ENCODE measurements at regions not wholly inside any gene's neighbourhood (a gene's known extent, or its start where the extent isn't known, plus 50 kb on each side); places are given as distances from the start of the nearest gene placed in this dataset.

- no peak for DNase-seq
These were observed 146.9 kb downstream of the C16orf95 start for GRCh38 chr16:87170310-87170709.

GRCh38 chr16:87171723-87172122, 145.5 kb downstream of the C16orf95 start:
- no peak for DNase-seq

GRCh38 chr16:87172632-87173031, 144.6 kb downstream of the C16orf95 start:
- DNase-seq = no peak

- DNase-seq = no peak
These were observed 143.8 kb downstream of the C16orf95 start for GRCh38 chr16:87173294-87173893.

- DNase-seq = no peak
These were observed 143.1 kb downstream of the C16orf95 start for GRCh38 chr16:87174061-87174460.

- DNase-seq = no peak
These were observed 140.5 kb downstream of the C16orf95 start for GRCh38 chr16:87176735-87177134.

- DNase-seq = no peak
These were observed 139.5 kb downstream of the C16orf95 start for GRCh38 chr16:87177673-87178072.

GRCh38 chr16:87178177-87178863, 138.9 kb downstream of the C16orf95 start:
- peak; percentile 76 for DNase-seq

- no peak for DNase-seq
These were observed 138.2 kb downstream of the C16orf95 start for GRCh38 chr16:87178977-87179376.

- no peak for DNase-seq
These were observed 137.1 kb downstream of the C16orf95 start for GRCh38 chr16:87180069-87180468.

- DNase-seq = no peak
These were observed 134.4 kb downstream of the C16orf95 start for GRCh38 chr16:87182759-87183158.

GRCh38 chr16:87183647-87184046, 133.5 kb downstream of the C16orf95 start:
- DNase-seq = no peak

GRCh38 chr16:87185308-87185707, 131.9 kb downstream of the C16orf95 start:
- DNase-seq = no peak

- no peak for DNase-seq
These were observed 131.2 kb downstream of the C16orf95 start for GRCh38 chr16:87185983-87186382.

- no peak for DNase-seq
These were observed 130.7 kb downstream of the C16orf95 start for GRCh38 chr16:87186446-87186845.

GRCh38 chr16:87186876-87187533, 130.2 kb downstream of the C16orf95 start:
- no peak for DNase-seq

- no peak for DNase-seq
These were observed 129.1 kb downstream of the C16orf95 start for GRCh38 chr16:87188104-87188503.

GRCh38 chr16:87189426-87189825, 127.8 kb downstream of the C16orf95 start:
- DNase-seq = no peak

GRCh38 chr16:87190288-87191230, 126.6 kb downstream of the C16orf95 start:
- no peak for DNase-seq

GRCh38 chr16:87192452-87193073, 124.6 kb downstream of the C16orf95 start:
- no peak for DNase-seq

GRCh38 chr16:87194172-87194571, 123.0 kb downstream of the C16orf95 start:
- DNase-seq = no peak

- no peak for DNase-seq
These were observed 122.0 kb downstream of the C16orf95 start for GRCh38 chr16:87195161-87195560.

- no peak for DNase-seq
These were observed 121.0 kb downstream of the C16orf95 start for GRCh38 chr16:87196231-87196630.
